AG04449 (cell line): ENCODE measurements at regions not wholly inside any gene's neighbourhood (a gene's known extent, or its start where the extent isn't known, plus 50 kb on each side); places are given as distances from the start of the nearest gene placed in this dataset.

Experiments used
- CTCF ChIA-PET: fragments of 350-600 bp; formaldehyde crosslinking; extraction: SDS; loops from one replicate; lab custom pipeline; 2021; ENCODE audit warnings: antibody characterized with exemption; lab: Yijun Ruan, JAX
- POLR2A ChIA-PET: fragments of 400-600, 350-600 bp; formaldehyde crosslinking; extraction: SDS; loops from one replicate; lab custom pipeline; 2020; ENCODE audit warnings: antibody characterized with exemption, inconsistent platforms; lab: Yijun Ruan, JAX
- DNase-seq: peaks from one replicate; pipeline ENCODE4 v3.0.0-alpha.2; 2010; ENCODE audit warnings: low read depth, low spot score
- H3K4me3 ChIP-seq: 2 replicates; pipeline ENCODE4 v1.5.1; 2011; ENCODE audit warnings: low read depth, mild to moderate bottlenecking, control low read depth, low read length
- CTCF ChIP-seq: IDR thresholded peaks from one replicate; pipeline ENCODE4 v1.5.1; 2011; ENCODE audit warnings: mild to moderate bottlenecking, moderate library complexity, low read length, control low read depth, inconsistent platforms; ENCODE audit not compliant: insufficient read depth; ENCODE audit errors: missing control alignments

DNA sequence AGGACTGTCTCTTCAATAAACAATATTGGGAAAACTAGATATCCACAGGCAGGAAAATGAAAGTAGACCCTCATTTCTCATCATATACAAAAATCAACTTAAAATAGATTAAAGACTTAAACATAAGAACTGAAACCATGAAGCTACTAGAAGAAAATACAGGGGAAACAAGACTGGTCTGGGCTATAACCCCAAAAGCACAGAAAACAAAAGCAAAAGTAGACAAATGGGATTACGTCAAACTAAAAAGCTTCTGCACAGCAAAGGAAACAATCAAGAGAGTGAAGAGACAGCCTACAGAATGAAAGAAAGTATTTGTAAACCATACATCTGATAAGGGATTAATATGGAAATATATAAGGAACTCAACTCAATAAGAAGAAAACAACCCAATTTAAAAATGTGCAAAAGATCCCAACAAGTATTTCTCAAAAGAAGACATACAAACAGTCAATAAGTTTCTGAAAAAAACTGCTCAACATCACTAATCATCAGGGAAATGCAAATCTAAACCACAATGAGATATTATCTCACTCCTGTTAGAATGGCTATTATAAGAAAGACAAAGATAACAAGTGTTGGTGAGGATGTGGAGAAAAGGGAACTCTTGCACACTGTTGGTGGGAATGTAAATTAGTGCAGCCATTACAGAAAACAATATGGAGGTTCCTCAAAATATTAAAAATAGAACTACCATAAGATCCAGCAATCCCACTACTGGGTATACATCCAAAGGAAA is 325.3 kb upstream of the RASGEF1B start:
- POLR2A ChIA-PET = no interaction called here
- no peak overlapping the region for H3K4me3 ChIP-seq
- TF ChIP-seq CTCF = no peak
- CTCF ChIA-PET = no interaction called here
- no peak for DNase-seq

DNA sequence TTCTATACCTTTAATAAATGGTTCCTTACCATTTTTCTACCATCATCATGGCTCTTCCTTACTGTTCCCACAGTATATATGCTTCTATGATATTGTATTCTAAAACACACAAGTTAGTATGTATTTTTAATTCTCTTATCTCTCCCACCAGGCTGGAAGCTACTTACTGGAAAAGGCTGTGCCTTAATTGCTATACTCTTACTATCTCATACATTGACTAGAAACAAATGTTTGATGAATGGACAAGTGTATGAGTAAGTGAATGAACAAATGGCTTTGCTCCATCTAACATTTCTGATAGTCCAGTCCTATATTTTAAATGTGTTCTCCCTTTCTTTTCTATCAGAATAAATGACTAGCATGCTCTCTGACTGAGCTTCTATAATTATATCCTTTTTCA is 320.8 kb upstream of the RASGEF1B start:
- H3K4me3 ChIP-seq = no peak overlapping the region
- DNase-seq = no peak
- POLR2A ChIA-PET = no interaction called here
- no peak for TF ChIP-seq CTCF
- CTCF ChIA-PET = no interaction called here

DNA sequence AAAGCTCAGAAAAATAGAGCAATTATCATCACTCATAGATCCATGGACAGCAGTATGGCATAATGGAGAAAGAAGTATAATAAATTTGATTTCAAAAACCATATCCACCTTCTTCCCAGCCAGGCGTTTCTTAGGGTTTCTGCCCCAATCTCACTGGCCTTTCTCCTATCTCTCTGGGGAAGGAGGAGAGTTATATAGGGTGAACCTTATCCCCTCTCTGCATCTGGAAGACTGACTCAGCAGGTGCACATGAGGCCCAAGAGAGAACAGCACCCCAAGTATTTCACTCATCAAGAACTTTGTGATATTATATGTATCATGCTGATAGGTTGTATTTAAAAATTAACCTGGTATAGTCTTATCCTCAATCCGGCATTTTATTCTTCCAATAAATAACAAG is 318.8 kb upstream of the RASGEF1B start:
- TF ChIP-seq CTCF = no peak
- DNase-seq = no peak
- no peak overlapping the region for H3K4me3 ChIP-seq
- ChIA-PET CTCF (no interaction called here), POLR2A (no interaction called here)

DNA sequence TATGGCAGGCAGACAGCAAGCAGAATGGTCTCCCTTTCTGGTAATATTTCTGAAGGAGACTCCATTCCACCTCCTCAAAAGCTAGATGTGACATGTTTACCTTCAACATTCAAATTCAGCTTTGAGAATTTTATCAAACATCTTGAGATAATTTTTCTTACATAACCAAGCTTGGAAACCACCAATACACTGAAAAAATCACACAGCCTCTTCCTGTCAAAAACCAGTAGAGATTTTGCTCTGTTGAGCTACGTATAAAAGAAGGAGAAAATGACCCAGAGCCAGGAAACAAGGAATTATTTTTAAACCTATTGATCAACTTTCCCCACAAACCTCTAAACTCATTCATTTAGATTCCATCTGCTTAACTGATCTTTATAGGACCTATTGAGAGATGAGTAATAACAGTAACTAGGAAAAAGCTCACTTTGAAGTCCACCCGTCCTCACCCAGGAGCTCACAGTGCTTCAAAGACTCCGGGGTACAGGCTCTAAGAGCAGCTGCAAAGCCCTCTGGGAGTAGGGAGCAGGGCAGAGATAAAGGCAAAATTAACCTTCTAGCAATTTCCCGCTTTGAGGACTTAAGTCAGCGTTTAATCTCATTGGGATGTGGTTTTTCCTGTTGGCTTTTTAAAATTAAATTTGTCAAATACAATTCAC is 318.2 kb upstream of the RASGEF1B start:
- H3K4me3 ChIP-seq = no peak overlapping the region
- no peak for DNase-seq
- TF ChIP-seq CTCF = no peak
- POLR2A ChIA-PET = no interaction called here
- CTCF ChIA-PET = no interaction called here

- no peak for DNase-seq
- ChIA-PET POLR2A (no interaction called here), CTCF (no interaction called here)
- no peak overlapping the region for H3K4me3 ChIP-seq
- TF ChIP-seq CTCF = no peak
Measured at GRCh38 chr4:81789158-81789557, 317.5 kb upstream of the RASGEF1B start.

- no peak overlapping the region for H3K4me3 ChIP-seq
- ChIA-PET CTCF (no interaction called here), POLR2A (no interaction called here)
- DNase-seq = no peak
- no peak for TF ChIP-seq CTCF
Measured at GRCh38 chr4:81786766-81787165, 315.1 kb upstream of the RASGEF1B start.
